GM21381 (cell line): ENCODE measurements at regions not wholly inside any gene's neighbourhood (a gene's known extent, or its start where the extent isn't known, plus 50 kb on each side); places are given as distances from the start of the nearest gene placed in this dataset.
"Not testable (repeated sequence)": the region's sequence is repeated elsewhere in the genome, so short reads cannot be mapped to it uniquely, and the experiment has no call there.

Experiments used
- ATAC-seq: cut with Tn5 transposase; IDR thresholded peaks from one replicate; pipeline ENCODE4 v1.9.1; 2021; ENCODE audit warnings: mild to moderate bottlenecking, moderate library complexity; ENCODE audit not compliant: unreplicated experiment

- ATAC-seq: no peak
Observed at GRCh38 chr15:46088486-46089445, 453.9 kb downstream of the SQOR start.

GRCh38 chr15:46089467-46089935, 454.7 kb downstream of the SQOR start:
- no peak for ATAC-seq

DNA sequence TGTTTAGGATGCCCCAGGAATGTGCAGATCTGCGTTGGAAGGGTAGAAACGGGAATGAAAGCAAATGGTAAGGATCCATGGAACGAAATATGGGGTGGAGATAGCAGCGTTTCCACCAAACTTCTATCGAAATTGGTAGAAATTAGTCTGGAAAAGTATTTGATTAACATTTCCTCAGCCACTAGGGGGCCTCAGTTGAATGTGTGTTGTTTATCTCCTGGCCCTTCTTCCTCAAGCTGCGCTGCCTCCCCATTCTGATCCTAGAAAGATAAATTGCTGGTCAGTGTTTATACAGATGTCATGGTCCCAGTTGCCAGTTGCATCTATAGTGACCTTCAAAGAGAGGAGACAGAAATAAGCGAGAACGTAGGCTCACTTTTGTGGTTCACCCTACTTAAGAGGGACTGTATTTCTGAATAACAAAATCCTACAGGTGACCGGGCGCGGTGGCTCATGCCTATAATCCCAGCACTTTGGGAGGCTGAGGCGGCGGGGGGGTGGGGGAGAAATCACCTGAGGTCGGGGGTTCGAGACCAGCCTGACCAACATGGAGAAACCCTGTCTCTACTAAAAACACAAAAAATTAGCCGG, 457.1 kb downstream of the SQOR start:
- no peak for ATAC-seq

DNA sequence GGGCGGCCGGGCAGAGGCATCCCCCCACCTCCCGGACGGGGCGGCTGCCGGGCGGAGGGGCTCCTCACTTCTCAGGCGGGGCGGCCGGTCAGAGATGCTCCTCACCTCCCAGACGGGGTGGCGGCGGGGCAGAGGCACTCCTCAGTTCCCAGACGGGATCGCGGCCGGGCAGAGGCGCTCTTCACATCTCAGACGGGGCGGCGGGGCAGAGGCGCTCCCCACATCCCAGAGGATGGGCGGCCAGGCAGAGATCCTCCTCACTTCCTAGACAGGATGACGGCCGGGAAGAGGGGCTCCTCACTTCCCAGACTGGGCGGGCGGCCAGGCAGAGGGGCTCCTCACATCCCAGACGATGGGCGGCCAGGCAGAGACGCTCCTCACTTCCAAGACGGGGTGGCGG, 463.2 kb downstream of the SQOR start:
- ATAC-seq: not testable (repeated sequence)

GRCh38 chr15:46110755-46111154, 475.9 kb downstream of the SQOR start:
- ATAC-seq: no peak

DNA sequence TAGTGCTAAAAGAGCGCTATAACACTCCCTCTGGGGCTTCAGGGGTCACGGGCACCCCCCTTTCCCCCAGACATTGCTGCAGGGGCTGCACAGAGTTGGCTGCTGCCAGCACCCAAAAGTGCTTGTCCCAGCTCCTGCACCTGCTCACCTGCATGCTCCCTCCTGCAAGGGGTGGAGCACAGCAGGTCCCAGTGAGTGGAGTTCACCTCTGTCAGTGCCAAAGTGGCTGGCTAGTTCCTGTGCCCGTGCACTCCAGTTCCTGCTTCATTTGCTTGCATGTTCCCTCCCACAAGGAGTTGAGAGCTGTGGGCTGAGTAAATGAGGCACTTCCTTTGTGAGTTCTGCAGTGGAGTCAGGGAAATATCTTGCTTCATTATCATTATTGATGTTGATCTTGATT, 476.9 kb downstream of the SQOR start:
- no peak for ATAC-seq

- ATAC-seq: no peak
Observed at GRCh38 chr15:46117071-46117470, 482.2 kb downstream of the SQOR start.

GRCh38 chr15:46120713-46121112, 485.9 kb downstream of the SQOR start:
- ATAC-seq: no peak

GRCh38 chr15:46121441-46121840, 486.6 kb downstream of the SQOR start:
- ATAC-seq: no peak

DNA sequence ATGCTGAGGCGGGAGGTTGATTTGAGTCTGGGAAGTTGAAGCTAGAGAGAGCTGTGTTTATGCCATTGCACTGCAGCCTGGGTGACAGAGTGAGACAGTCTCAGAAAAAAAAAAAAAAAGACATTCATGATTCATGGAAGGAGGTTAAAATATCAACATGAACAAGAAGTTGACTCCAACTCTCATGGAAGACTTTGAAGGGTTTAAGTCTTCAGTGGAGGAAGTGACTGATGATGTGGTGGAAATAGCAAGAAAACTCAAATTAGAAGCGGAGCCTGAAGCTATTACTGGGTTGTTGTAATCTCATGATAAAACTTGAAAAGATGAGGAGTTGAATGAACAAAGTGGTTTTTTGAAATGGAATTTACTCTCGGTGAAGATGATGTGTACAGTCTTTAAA, 491.8 kb downstream of the SQOR start:
- no peak for ATAC-seq

GRCh38 chr15:46127361-46127874, 492.6 kb downstream of the SQOR start:
- ATAC-seq: no peak

DNA sequence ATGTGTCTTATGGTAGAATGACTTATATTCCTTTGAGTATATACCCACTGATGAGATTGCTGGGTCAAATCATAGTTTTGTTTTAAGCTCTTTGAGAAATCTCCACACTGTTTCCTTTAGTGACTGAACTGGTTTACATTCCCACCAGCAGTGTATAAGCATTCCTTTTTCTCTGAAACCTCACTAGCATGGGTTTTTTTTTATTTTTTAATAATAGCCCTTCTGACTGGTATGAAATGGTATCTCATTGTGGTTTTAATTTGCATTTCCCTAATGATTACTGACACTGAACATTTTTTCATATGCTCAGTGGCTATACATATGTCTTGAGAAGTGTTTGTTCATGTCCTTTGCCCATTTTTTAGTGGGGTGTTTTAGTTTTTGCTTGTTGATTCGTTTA, 494.3 kb downstream of the SQOR start:
- ATAC-seq: no peak

- ATAC-seq: no peak
Observed at GRCh38 chr15:46131876-46132275, 497.0 kb downstream of the SQOR start.

- no peak for ATAC-seq
Observed at GRCh38 chr15:46137443-46137842, 502.6 kb downstream of the SQOR start.

DNA sequence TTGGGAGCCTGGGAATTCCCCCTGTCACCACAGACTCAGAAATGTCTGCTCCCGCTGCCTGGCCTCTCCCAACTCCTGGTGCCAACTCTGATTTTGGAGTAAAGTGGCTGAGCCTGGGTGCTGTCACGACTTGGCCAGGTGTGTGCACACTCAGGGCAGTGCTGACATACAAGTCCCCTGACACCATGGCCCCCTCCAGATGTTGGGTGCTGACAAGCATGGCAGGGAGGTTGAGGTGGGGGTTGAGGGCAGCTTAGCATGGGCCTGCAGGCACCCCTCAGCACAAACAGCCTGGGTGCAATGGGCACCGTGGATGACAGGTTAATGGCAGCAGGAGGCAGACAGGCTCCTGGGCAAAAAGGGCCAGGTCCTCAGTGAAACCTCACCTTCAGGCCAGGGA, 511.2 kb downstream of the SQOR start:
- no peak for ATAC-seq

DNA sequence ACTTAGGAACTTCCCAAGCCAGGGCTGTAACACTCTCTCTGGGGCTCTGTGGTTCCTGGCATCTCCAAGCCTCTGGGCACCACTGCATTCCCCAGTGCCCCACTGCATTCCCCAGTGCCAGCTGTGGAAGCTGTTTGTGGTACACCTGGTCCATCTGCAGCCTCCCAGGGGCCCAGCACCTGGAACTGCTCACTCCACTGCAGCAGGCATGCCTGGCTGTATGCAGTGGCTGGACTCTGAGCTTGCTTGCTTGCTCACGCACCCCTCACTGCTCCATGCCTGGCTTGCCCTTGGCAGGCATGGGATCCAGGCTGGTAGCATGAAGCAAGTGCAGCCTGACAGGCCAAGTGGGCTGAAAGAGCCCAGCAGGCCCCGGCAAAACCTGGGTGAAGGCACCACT, 512.1 kb downstream of the SQOR start:
- no peak for ATAC-seq

GRCh38 chr15:46151786-46152185, 517.0 kb downstream of the SQOR start:
- ATAC-seq: no peak

DNA sequence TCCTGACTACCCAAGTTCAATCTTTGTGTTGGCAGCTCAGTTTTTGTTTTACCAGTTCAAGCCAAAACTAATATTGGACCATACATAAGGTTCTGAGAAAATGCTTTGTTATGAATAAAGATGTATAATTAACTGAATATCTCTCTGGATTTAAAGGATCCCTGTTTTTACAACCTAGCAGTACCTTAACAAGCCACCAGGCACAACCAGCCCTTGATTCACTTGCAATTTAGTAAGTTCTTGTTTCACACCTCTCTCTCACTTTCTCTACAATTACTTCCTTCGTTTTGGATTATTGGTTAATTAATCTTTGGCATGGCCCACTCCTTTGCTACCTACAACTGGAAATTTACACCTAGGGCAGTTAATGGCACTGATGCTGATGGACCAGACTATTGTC, 531.9 kb downstream of the SQOR start:
- ATAC-seq: no peak

DNA sequence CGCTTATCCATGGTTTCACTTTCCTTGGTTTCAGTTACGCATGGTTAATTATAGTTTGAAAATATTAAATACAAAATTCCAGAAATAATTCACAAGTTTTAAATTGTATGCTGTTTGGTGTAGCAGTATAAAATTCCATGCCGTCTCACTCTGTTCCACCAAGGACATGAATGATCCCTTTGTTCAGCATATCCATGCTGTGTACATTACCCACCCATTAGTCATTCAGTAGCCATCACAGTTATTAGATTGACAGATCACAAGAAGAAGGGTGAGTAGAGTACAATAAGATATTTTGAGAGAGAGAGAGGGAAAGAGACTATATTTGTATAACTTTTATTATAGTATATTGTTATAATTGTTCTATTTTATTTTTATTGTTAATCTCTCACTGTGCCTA, 535.5 kb downstream of the SQOR start:
- no peak for ATAC-seq

GRCh38 chr15:46174122-46174521, 539.3 kb downstream of the SQOR start:
- ATAC-seq: no peak

DNA sequence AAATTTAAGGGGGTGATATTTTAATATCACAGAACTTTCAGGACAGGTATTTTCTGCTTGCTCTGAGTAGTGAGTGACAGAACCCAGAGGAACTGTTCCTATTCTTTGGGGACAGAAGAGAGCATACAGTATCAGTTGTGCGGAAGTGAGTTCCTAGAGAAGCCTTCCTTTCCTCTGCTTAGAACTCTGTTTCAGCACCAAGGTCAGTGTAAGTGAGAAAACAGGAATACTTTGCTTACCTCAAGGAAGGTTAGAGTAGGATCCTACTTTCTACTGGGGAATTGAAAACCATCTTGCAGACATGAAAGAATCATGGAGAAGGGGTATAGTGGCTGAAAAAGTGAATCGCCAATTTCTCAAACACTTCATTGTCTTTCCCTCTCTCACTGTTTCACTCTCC, 542.4 kb downstream of the SQOR start:
- ATAC-seq: no peak

DNA sequence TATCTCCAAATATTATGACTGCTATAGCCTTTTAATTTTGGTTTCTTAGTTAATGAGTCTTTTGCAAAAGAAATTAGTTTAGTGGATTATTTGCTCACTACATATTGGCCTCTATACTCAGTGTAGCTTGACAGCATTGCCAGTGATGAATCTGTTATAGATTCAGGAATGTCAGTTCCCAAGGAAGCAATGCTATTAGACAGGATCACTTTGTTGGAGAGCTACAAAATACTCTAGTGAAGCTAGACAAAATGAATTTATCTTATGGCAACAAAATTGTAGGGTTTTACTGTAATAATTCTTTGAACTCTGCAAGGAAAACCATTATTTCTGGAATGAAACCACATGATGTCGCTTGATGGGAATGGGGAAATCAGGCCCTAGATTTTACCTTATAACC, 543.3 kb downstream of the SQOR start:
- no peak for ATAC-seq
